ENCODE measurements at regions not wholly inside any gene's neighbourhood (a gene's known extent, or its start where the extent isn't known, plus 50 kb on each side); places are given as distances from the start of the nearest gene placed in this dataset.

DNA sequence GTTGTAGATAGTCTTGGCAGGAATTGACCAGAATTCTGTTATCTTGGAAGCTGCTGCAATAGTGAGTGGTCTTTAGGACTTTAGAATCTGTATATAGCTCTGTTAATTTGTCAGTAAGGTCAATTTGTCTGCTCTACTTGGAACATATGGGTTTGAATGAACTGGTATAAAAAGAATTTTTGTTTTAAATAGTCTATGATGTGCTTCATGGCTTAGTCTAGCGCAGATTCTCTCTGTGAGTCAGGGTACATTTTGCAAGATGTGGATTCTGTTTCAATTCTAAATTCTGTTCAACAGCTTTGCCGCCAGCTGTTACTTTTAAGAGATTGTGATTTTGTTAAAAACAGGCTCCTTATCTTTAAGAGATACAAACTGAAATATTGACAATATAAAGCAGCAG is 135.9 kb upstream of the AGBL1 start:
- TF ChIP-seq EGR1 (IDR thresholded peaks at IDR 0.05) (no peak), TCF12 (IDR thresholded peaks at IDR 0.05; ENCODE audit: low read depth) (no peak), RAD21 (IDR thresholded peaks at IDR 0.05; ENCODE audit: low read depth) (no peak), TAF1 (IDR thresholded peaks at IDR 0.05; ENCODE audit: low read depth) (no peak), NFIC (IDR thresholded peaks at IDR 0.05) (no peak), EP300 (IDR thresholded peaks at IDR 0.05; ENCODE audit: borderline replicate concordance) (no peak), YY1 (IDR thresholded peaks at IDR 0.05; ENCODE audit: low read depth) (no peak)
- TF ChIP-seq, protein P1, sequence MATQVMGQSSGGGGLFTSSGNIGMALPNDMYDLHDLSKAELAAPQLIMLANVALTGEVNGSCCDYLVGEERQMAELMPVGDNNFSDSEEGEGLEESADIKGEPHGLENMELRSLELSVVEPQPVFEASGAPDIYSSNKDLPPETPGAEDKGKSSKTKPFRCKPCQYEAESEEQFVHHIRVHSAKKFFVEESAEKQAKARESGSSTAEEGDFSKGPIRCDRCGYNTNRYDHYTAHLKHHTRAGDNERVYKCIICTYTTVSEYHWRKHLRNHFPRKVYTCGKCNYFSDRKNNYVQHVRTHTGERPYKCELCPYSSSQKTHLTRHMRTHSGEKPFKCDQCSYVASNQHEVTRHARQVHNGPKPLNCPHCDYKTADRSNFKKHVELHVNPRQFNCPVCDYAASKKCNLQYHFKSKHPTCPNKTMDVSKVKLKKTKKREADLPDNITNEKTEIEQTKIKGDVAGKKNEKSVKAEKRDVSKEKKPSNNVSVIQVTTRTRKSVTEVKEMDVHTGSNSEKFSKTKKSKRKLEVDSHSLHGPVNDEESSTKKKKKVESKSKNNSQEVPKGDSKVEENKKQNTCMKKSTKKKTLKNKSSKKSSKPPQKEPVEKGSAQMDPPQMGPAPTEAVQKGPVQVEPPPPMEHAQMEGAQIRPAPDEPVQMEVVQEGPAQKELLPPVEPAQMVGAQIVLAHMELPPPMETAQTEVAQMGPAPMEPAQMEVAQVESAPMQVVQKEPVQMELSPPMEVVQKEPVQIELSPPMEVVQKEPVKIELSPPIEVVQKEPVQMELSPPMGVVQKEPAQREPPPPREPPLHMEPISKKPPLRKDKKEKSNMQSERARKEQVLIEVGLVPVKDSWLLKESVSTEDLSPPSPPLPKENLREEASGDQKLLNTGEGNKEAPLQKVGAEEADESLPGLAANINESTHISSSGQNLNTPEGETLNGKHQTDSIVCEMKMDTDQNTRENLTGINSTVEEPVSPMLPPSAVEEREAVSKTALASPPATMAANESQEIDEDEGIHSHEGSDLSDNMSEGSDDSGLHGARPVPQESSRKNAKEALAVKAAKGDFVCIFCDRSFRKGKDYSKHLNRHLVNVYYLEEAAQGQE (IDR thresholded peaks at IDR 0.05; ENCODE audit: low read depth) = no peak
- TF ChIP-seq, protein P2, sequence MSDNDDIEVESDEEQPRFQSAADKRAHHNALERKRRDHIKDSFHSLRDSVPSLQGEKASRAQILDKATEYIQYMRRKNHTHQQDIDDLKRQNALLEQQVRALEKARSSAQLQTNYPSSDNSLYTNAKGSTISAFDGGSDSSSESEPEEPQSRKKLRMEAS (IDR thresholded peaks at IDR 0.05) = no peak

All from Ishikawa (cell line).